Esophagus squamous epithelium (tissue), 5 donors: ENCODE measurements at regions not wholly inside any gene's neighbourhood (a gene's known extent, or its start where the extent isn't known, plus 50 kb on each side); places are given as distances from the start of the nearest gene placed in this dataset.

Experiments
- DNase-seq: peaks from one replicate; lab custom pipeline; 2025; lab: John Stamatoyannopoulos, UW
- H3K27ac ChIP-seq, 4 donors: fragments of 200-600 bp; sonication (generic); one replicate each; pipeline ENCODE4 v1.5.1; 2016 to 2019; ENCODE audit warnings: mild to moderate bottlenecking in 1 of 4
- H3K27me3 ChIP-seq, 4 donors: fragments of 200-600 bp; sonication (generic); 1 replicate in 3 of 4; 2 replicates in 1 of 4; pipeline versions ENCODE4 v1.5.1 to v1.6.0; 2017 to 2021; ENCODE audit warnings: antibody characterized with exemption in 1 of 4
- H3K36me3 ChIP-seq, 3 donors: fragments of 200-600 bp; sonication (generic); one replicate each; pipeline ENCODE4 v1.5.1; 2016 to 2019
- H3K4me1 ChIP-seq, 3 donors: fragments of 200-600 bp; sonication (generic); one replicate each; pipeline ENCODE4 v1.5.1; 2017 to 2019
- H3K4me3 ChIP-seq, 4 donors: fragments of 200-600 bp; sonication (generic); 1 replicate in 3 of 4; 2 replicates in 1 of 4; pipeline ENCODE4 v1.5.1; 2016 to 2019; ENCODE audit warnings: mild to moderate bottlenecking in 2 of 4, moderate library complexity in 1 of 4
- H3K9me3 ChIP-seq, 3 donors: fragments of 200-600 bp; sonication (generic); one replicate each; pipeline ENCODE4 v1.5.1; 2016 to 2019
- POLR2A ChIP-seq, 4 donors: fragments of 450-650 bp; IDR thresholded peaks; one replicate each; pipeline ENCODE4 v1.6.1; 2017; ENCODE audit warnings: antibody characterized with exemption in 4 of 4, mild to moderate bottlenecking in 4 of 4, moderate library complexity in 3 of 4
- WGBS, 2 donors: methylation state at CpG; one replicate each; pipeline ENCODE4 v1.1.5; 2018; 5-methylcytosine and 5-hydroxymethylcytosine counted together
- intact Hi-C: fragments of 100-400 bp; cut with DNase I; formaldehyde crosslinking; loops from one replicate; pipeline ENCODE4 v1.15.0; 2022
- TF ChIP-seq, protein P1 (sequence below), 6 experiments: fragments of 450-650 bp in 4 of 6; fragments of 200-600 bp in 2 of 6; sonication (generic) in 2 of 6; IDR thresholded peaks; one replicate each; pipeline ENCODE4 v1.5.1; 2016 to 2019; ENCODE audit warnings: antibody characterized with exemption in 6 of 6, mild to moderate bottlenecking in 4 of 6, moderate library complexity in 4 of 6
- donor health status: DM: yes; HTN: yes; CAD: no.

DNA sequence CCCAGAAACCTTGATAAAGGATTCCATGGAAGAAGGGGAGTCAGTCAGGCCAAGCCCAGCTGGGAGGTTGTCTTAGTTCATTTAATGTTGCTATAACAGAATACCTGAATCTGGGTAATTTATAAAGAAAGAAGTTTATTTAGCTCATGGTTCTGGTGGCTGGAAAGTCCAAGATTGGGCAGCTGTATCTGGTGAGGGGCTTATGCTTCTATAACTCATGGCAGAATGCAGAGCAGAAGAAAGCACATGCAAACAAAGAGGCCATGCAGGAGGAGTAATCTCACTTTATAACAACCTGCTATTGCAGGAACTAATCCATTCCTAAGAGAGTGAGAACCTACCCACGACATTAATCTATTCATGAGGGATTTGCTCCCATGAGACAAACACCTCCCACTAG is 54.2 kb upstream of the ANKRD1 start:
- H3K27me3 ChIP-seq, result no peaks in the 10 kb centered on the region
- no peak overlapping the region for H3K27ac ChIP-seq
- TF ChIP-seq, protein P1, sequence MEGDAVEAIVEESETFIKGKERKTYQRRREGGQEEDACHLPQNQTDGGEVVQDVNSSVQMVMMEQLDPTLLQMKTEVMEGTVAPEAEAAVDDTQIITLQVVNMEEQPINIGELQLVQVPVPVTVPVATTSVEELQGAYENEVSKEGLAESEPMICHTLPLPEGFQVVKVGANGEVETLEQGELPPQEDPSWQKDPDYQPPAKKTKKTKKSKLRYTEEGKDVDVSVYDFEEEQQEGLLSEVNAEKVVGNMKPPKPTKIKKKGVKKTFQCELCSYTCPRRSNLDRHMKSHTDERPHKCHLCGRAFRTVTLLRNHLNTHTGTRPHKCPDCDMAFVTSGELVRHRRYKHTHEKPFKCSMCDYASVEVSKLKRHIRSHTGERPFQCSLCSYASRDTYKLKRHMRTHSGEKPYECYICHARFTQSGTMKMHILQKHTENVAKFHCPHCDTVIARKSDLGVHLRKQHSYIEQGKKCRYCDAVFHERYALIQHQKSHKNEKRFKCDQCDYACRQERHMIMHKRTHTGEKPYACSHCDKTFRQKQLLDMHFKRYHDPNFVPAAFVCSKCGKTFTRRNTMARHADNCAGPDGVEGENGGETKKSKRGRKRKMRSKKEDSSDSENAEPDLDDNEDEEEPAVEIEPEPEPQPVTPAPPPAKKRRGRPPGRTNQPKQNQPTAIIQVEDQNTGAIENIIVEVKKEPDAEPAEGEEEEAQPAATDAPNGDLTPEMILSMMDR (IDR thresholded peaks at IDR 0.05), result no peak
- no peak for TF ChIP-seq POLR2A (IDR thresholded peaks at IDR 0.05)
- no peak overlapping the region for H3K4me3 ChIP-seq
- no peaks in the 10 kb centered on the region for H3K36me3 ChIP-seq
- H3K4me1 ChIP-seq, result no peaks in the 10 kb centered on the region
- DNase-seq, result no peak
- intact Hi-C loops, result no loop called here
- 38 to 71% methylated on average over 1 of the region's 1 CpG for WGBS, 2 donors
- no peaks in the 10 kb centered on the region for H3K9me3 ChIP-seq

DNA sequence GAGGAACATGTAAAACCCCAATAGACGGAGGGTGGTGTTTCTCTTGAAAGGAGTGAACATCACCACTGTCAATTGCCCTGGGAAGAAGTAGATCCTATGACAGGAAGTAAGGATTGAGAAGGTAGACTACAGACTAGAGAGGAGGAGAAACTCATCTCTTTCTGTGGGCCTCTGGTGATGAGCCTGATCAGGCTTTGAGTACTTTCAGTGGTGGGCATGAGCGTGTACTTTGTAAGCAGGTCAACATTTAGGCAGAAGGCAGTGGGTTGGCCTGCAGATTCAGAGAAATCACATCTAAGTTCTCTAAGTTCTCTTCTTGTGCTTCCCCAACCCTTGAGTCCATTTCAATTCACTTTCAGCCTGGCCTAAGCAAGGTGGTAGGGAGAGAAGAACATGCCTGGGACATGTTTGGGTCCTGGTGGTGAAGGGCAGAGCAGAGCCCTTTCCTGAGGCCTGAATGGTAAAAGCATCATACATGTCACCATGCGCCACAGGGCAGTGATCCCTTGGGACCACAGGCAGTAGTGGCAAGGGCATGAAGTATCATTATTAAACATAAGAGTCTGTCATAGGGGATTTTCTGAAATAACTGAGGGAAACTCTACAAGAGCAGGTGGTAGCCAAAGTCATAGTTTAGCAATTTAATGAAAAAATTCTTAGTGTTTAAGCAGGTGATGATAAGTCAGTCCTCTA is 56.4 kb upstream of the ANKRD1 start:
- Histone ChIP-seq H3K4me3 (no peak overlapping the region), H3K9me3 (no peaks in the 10 kb centered on the region), H3K27me3 (no peaks in the 10 kb centered on the region), H3K27ac (no peak overlapping the region), H3K4me1 (no peaks in the 10 kb centered on the region), H3K36me3 (no peaks in the 10 kb centered on the region)
- DNase-seq, result no peak
- intact Hi-C loops, result no loop called here
- WGBS, 2 donors, result 78 to 96% methylated on average over 3 of the region's 3 CpGs
- no peak for TF ChIP-seq POLR2A (IDR thresholded peaks at IDR 0.05)
- TF ChIP-seq, protein P1 (IDR thresholded peaks at IDR 0.05), result no peak

DNA sequence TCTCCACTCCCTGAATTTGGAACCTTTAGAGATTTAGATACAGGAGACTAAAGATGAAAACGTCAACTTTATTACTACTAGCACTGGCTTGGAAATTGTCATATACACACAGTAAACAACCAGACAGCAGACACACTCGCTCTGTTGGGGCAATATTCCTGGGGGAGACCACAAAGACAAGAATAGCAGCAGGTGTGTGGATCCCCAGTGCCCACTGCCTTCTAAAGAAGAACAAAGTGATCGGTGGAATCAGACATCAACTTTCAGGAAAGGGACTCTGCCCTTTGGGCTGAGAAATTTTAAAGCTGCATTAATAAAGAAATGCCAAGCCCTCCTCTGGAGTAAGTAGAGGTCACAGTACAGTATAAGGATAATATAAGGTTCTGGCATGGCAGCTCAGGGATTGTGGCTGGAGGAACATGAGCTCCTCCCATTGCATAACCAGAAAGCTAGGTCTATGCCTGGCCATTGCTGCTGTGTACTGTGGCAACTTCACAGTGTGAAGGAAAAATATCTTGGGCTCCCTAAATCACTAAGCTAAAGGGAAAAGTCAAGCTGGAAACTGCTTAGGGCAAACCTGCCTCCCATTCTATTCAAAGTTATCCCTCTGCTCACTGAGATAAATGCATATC is 57.1 kb upstream of the ANKRD1 start:
- intact Hi-C loops, result no loop called here
- 84 to 88% methylated on average over 3 of the region's 3 CpGs for WGBS, 2 donors
- no peaks in the 10 kb centered on the region for H3K27me3 ChIP-seq

DNA sequence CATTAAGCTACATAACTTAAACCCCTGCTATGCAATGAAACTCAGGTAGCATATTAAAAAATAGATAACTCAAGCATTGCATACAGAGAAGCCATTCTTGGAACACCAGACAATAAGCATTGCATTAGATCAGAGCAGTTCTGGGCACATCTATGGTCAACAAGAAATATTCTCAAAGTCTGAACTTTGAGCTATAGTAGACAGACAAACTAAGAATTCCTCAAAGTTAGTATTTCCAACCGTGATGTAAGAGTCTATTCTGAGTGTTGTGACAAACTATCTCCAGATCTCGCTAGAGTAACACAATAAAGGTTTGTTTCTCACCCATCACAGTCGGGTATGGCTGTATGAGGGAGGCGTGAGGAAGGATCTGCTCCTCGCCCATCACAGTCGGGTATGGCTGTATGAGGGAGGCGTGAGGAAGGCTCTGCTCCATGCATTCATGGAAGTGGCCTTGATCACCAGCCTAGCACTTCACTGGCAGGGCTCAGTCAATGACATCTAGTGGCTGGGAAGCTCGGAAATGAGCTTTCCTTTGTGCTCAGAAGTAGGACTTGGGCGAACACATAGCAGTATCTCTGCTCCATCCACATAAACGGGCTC is 61.6 kb upstream of the ANKRD1 start:
- Histone ChIP-seq H3K27me3 (no peaks in the 10 kb centered on the region), H3K4me1 (no peaks in the 10 kb centered on the region), H3K9me3 (no peaks in the 10 kb centered on the region), H3K4me3 (no peak overlapping the region), H3K27ac (no peak overlapping the region), H3K36me3 (no peaks in the 10 kb centered on the region)
- DNase-seq, result no peak
- TF ChIP-seq, protein P1 (IDR thresholded peaks at IDR 0.05), result no peak
- TF ChIP-seq POLR2A (IDR thresholded peaks at IDR 0.05), result no peak
- 83 to 88% methylated on average over 9 to 10 of the region's 10 CpGs for WGBS, 2 donors
- intact Hi-C loops, result no loop called here

More for the DNA sequence above, 57.1 kb upstream of the ANKRD1 start:
- no peak for DNase-seq
- Histone ChIP-seq H3K4me3 (no peak overlapping the region), H3K4me1 (no peaks in the 10 kb centered on the region), H3K36me3 (no peaks in the 10 kb centered on the region), H3K27ac (no peak overlapping the region), H3K9me3 (no peaks in the 10 kb centered on the region)
- TF ChIP-seq, protein P1 (IDR thresholded peaks at IDR 0.05), result no peak
- no peak for TF ChIP-seq POLR2A (IDR thresholded peaks at IDR 0.05)

DNA sequence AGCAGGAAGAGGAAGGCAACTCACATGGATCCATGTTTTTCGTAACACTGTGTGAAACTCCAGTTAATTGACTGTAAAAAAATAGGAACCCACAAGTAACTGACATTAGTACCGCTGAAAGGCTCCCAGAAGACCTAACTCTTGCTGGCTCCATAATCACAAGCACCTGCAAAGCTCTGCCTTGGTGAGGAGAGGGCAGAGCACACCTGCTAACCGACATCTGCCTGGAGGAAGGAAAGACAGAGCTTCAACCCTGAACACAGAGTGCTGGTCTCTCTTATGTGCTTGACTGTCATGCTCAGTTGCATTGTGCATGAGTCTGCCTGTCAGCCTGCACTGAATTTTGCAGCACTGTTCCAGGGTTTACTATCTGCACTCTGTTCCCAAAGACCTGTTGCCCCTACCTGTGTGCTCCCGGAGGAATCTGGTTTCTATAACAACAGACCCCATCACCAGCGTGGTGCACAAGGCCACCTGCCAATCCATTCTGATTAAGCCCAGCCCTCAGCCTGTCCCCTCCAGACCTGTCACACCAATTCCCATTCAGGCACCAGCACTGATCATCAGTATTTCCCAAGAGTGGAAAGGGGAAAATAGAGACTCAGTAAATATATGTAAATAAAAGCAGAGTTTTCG is 63.1 kb upstream of the ANKRD1 start:
- intact Hi-C loops, result no loop called here
- no peaks in the 10 kb centered on the region for H3K36me3 ChIP-seq
- no peak for DNase-seq
- no peaks in the 10 kb centered on the region for H3K4me1 ChIP-seq
- H3K27me3 ChIP-seq, result no peaks in the 10 kb centered on the region
- H3K4me3 ChIP-seq, result no peak overlapping the region
- no peaks in the 10 kb centered on the region for H3K9me3 ChIP-seq
- H3K27ac ChIP-seq, result no peak overlapping the region
- 66 to 70% methylated on average over 5 to 6 of the region's 6 CpGs for WGBS, 2 donors
- TF ChIP-seq, protein P1 (IDR thresholded peaks at IDR 0.05), result no peak
- TF ChIP-seq POLR2A (IDR thresholded peaks at IDR 0.05), result no peak
